ENCODE measurements at regions not wholly inside any gene's neighbourhood (a gene's known extent, or its start where the extent isn't known, plus 50 kb on each side); places are given as distances from the start of the nearest gene placed in this dataset.

GRCh38 chr2:137873536-137874244 is 90.6 kb upstream of the HNMT start:
- TF ChIP-seq POLR2A (IDR thresholded peaks at IDR 0.05), result no peak
- TF ChIP-seq, protein P1, sequence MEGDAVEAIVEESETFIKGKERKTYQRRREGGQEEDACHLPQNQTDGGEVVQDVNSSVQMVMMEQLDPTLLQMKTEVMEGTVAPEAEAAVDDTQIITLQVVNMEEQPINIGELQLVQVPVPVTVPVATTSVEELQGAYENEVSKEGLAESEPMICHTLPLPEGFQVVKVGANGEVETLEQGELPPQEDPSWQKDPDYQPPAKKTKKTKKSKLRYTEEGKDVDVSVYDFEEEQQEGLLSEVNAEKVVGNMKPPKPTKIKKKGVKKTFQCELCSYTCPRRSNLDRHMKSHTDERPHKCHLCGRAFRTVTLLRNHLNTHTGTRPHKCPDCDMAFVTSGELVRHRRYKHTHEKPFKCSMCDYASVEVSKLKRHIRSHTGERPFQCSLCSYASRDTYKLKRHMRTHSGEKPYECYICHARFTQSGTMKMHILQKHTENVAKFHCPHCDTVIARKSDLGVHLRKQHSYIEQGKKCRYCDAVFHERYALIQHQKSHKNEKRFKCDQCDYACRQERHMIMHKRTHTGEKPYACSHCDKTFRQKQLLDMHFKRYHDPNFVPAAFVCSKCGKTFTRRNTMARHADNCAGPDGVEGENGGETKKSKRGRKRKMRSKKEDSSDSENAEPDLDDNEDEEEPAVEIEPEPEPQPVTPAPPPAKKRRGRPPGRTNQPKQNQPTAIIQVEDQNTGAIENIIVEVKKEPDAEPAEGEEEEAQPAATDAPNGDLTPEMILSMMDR (IDR thresholded peaks at IDR 0.05), result no peak
- no peak for TF ChIP-seq EP300 (IDR thresholded peaks at IDR 0.05; ENCODE audit: low read depth)
- TF ChIP-seq POLR2AphosphoS5 (IDR thresholded peaks at IDR 0.05), result no peak
